ENCODE measurements at regions not wholly inside any gene's neighbourhood (a gene's known extent, or its start where the extent isn't known, plus 50 kb on each side); places are given as distances from the start of the nearest gene placed in this dataset.

DNA sequence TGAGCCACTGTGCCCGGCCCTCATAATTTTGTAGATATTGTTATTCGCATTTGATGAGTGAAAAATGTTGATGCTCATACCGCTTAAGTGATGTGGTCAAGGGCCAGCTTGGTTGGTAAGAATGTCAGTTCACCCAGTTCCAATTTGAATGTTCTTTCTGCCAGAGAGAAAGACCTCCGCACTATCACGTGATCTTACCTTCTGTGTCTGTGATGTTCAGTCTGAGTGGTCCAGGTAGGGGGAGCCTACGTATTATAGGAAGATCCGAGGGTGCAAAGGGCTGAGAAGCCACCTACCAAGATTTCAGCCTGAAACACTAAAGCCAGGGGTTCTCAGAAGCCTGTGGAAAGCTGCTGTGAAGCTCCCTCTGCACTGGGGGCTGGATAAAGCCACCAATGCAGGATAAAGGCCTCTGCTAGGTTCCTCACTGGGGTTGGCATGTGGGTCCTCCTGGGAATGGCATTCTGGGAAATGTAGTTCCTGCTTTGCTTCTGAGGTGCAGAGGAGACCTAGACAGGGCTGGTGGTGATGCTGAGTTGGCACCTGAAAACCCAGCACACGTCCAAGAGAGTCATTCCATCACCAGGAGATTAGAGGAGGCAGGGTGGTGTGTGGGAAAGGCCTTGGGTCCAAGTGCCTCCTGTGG is 64.7 kb upstream of the AOAH start:
- intact Hi-C loops (cut with DNase I): no loop called here
- DNase-seq: no peak
- H3K27me3 ChIP-seq (ENCODE audit: control insufficient read depth, insufficient read depth, low read length): no peaks in the 10 kb centered on the region
- no peak overlapping the region for H3K9ac ChIP-seq (ENCODE audit: low read length in 3 of 3)
- no peaks in the 10 kb centered on the region for H3K4me1 ChIP-seq (ENCODE audit: control insufficient read depth in 2 of 3, insufficient read depth in 2 of 3, low read depth in 1 of 3, low read length in 3 of 3)
- H3K27ac ChIP-seq (ENCODE audit: low read depth in 2 of 2, low read length in 2 of 2): no peak overlapping the region
- no peak for FAIRE-seq
- H3K36me3 ChIP-seq (ENCODE audit: control insufficient read depth in 2 of 3, insufficient read depth in 3 of 3, low read length in 3 of 3): no peaks in the 10 kb centered on the region
- TF ChIP-seq, protein P1, sequence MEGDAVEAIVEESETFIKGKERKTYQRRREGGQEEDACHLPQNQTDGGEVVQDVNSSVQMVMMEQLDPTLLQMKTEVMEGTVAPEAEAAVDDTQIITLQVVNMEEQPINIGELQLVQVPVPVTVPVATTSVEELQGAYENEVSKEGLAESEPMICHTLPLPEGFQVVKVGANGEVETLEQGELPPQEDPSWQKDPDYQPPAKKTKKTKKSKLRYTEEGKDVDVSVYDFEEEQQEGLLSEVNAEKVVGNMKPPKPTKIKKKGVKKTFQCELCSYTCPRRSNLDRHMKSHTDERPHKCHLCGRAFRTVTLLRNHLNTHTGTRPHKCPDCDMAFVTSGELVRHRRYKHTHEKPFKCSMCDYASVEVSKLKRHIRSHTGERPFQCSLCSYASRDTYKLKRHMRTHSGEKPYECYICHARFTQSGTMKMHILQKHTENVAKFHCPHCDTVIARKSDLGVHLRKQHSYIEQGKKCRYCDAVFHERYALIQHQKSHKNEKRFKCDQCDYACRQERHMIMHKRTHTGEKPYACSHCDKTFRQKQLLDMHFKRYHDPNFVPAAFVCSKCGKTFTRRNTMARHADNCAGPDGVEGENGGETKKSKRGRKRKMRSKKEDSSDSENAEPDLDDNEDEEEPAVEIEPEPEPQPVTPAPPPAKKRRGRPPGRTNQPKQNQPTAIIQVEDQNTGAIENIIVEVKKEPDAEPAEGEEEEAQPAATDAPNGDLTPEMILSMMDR (IDR thresholded peaks at IDR 0.05; ENCODE audit: borderline replicate concordance, extremely low read depth, insufficient read depth): no peak
- H3K9me3 ChIP-seq (ENCODE audit: control insufficient read depth in 2 of 3, insufficient read depth in 1 of 3, low read length in 3 of 3): no peaks in the 10 kb centered on the region
- no peak overlapping the region for H3K4me3 ChIP-seq (ENCODE audit: low read length in 3 of 3)

DNA sequence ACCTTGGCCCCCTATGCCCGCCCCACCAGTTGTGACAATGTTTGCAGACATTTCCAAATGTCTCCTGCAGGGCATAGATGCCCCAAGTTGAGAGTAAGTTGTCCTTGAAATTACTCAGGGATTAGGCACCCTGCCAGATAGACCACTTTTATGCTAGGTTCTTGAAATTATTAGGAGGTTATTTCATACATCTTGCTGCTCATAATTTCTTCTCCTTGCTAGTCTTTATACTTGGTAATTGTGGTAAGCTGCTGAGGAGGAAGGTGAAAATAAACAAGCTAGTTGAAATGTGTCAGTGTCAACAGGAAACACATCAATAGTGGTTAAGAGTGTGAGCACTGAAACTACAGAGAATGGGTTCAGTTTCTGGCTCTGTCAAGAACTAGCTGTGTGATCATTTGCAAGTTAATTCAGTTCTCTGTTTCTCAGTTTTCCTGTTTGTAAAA is 63.7 kb upstream of the AOAH start:
- H3K9ac ChIP-seq (ENCODE audit: low read length in 3 of 3): no peak overlapping the region
- FAIRE-seq: no peak
- DNase-seq: no peak
- H3K4me3 ChIP-seq (ENCODE audit: low read length in 3 of 3): no peak overlapping the region
- no peaks in the 10 kb centered on the region for H3K4me1 ChIP-seq (ENCODE audit: control insufficient read depth in 2 of 3, insufficient read depth in 2 of 3, low read depth in 1 of 3, low read length in 3 of 3)
- no peaks in the 10 kb centered on the region for H3K36me3 ChIP-seq (ENCODE audit: control insufficient read depth in 2 of 3, insufficient read depth in 3 of 3, low read length in 3 of 3)
- no peak overlapping the region for H3K27ac ChIP-seq (ENCODE audit: low read depth in 2 of 2, low read length in 2 of 2)
- intact Hi-C loops (cut with DNase I): no loop called here
- TF ChIP-seq, protein P1 (IDR thresholded peaks at IDR 0.05; ENCODE audit: borderline replicate concordance, extremely low read depth, insufficient read depth): no peak
- no peaks in the 10 kb centered on the region for H3K9me3 ChIP-seq (ENCODE audit: control insufficient read depth in 2 of 3, insufficient read depth in 1 of 3, low read length in 3 of 3)
- no peaks in the 10 kb centered on the region for H3K27me3 ChIP-seq (ENCODE audit: control insufficient read depth, insufficient read depth, low read length)

DNA sequence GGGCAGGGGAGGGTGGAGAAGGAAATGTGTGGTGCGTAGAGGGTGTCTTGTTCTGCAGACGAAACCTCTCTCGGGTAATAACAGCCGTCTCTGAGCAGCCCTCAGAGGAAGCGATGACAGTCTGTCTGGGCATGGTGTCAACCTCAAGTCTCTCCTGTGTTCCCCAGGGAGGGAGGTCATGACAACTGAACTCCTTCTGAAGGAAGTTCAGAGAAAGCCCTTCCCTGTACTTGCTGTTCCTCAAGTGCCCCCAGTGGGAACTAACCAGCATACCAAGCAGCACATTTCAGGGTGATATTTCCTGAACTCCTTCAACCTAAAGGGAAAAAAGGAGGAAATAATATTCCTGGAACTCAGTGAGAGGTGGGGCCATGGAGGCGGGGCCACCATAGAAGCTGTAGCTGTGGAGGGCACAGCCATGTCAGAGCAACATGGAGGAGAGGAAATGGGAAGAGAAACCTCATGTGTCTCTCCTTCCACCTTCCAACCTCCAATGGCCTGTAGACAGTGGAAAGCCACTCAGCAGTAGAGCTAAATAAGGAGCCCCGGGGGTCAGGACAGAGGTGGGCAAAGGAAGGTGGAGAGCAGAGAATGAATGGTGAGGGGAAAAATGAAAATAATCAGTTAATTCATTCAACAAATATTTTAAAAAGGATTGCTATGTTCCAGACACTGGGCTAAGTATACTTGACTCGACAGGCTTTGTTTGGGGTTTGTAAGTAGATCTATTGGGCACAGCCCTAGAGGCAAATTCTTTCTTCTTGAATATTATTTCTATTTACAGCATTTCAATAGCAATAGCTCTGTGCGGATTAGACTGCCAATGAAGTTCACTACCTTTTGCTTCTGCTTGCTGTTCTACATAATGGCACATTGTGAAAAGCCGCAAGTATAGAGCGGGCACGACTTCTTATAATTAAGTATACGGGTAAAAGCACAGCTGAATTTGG is 61.0 kb upstream of the AOAH start:
- Histone ChIP-seq H3K36me3 (ENCODE audit: control insufficient read depth in 2 of 3, insufficient read depth in 3 of 3, low read length in 3 of 3) (no peaks in the 10 kb centered on the region), H3K9ac (ENCODE audit: low read length in 3 of 3) (no peak overlapping the region), H3K4me3 (ENCODE audit: low read length in 3 of 3) (no peak overlapping the region), H3K4me1 (ENCODE audit: control insufficient read depth in 2 of 3, insufficient read depth in 2 of 3, low read depth in 1 of 3, low read length in 3 of 3) (peaks cover 0 to 3% (median 0%) of the 10 kb centered on the region in 3 donors), H3K27ac (ENCODE audit: low read depth in 2 of 2, low read length in 2 of 2) (peak overlapping the region in 1 of 2 donors; percentile 15), H3K9me3 (ENCODE audit: control insufficient read depth in 2 of 3, insufficient read depth in 1 of 3, low read length in 3 of 3) (peaks cover 0 to 4% (median 0%) of the 10 kb centered on the region in 3 donors), H3K27me3 (ENCODE audit: control insufficient read depth, insufficient read depth, low read length) (no peaks in the 10 kb centered on the region)
- no peak for FAIRE-seq
- TF ChIP-seq, protein P1 (IDR thresholded peaks at IDR 0.05; ENCODE audit: borderline replicate concordance, extremely low read depth, insufficient read depth): no peak
- intact Hi-C loops (cut with DNase I): no loop called here
- DNase-seq: peak in 1 of 5 donors; percentile 49

Measured in kidney (tissue), 13 donors.